Small intestine (tissue), 7 donors: ENCODE measurements at regions not wholly inside any gene's neighbourhood (a gene's known extent, or its start where the extent isn't known, plus 50 kb on each side); places are given as distances from the start of the nearest gene placed in this dataset.

Experiments
- DNase-seq, 2 donors: peaks; one replicate each; pipeline versions ENCODE4 v3.0.0 to v3.0.0-alpha.2; 2013
- FAIRE-seq: peaks from 2 replicates; lab custom pipeline; 2012; peaks lifted over from hg19 to GRCh38; lab: Jason Lieb, UNC
- H3K27ac ChIP-seq, 3 donors: one replicate each; pipeline ENCODE4 v1.5.1; 2013; ENCODE audit warnings: low read length in 2 of 3, mild to moderate bottlenecking in 2 of 3, control low read depth in 1 of 3, inconsistent platforms in 1 of 3, low read depth in 1 of 3, moderate library complexity in 1 of 3
- H3K27me3 ChIP-seq, 3 donors: one replicate each; pipeline ENCODE4 v1.6.1; 2013; ENCODE audit warnings: low read length in 3 of 3, inconsistent platforms in 1 of 3; ENCODE audit not compliant: control insufficient read depth in 3 of 3, insufficient read depth in 3 of 3
- H3K36me3 ChIP-seq, 3 donors: one replicate each; pipeline ENCODE4 v1.6.1; 2013; ENCODE audit warnings: low read length in 3 of 3, inconsistent platforms in 1 of 3, low read depth in 1 of 3, mild to moderate bottlenecking in 1 of 3, moderate library complexity in 1 of 3; ENCODE audit not compliant: control insufficient read depth in 3 of 3, insufficient read depth in 2 of 3
- H3K4me1 ChIP-seq, 3 donors: one replicate each; pipeline ENCODE4 v1.6.1; 2013; ENCODE audit warnings: low read length in 2 of 3, inconsistent platforms in 1 of 3, low read depth in 1 of 3, mild to moderate bottlenecking in 1 of 3, moderate library complexity in 1 of 3; ENCODE audit not compliant: control insufficient read depth in 3 of 3, insufficient read depth in 2 of 3
- H3K4me3 ChIP-seq, 3 donors: one replicate each; pipeline ENCODE4 v1.5.1; 2013; ENCODE audit warnings: low read length in 3 of 3, control low read depth in 1 of 3, inconsistent platforms in 1 of 3, low read depth in 1 of 3, mild to moderate bottlenecking in 1 of 3, moderate library complexity in 1 of 3
- H3K9me3 ChIP-seq, 2 donors: one replicate each; pipeline ENCODE4 v1.6.1; 2013; ENCODE audit warnings: low read depth in 1 of 2, low read length in 1 of 2; ENCODE audit not compliant: control insufficient read depth in 2 of 2, insufficient read depth in 1 of 2
- WGBS, 3 donors: extraction: QIAGEN DNeasy Blood & Tissue Kit; methylation state at CpG; one replicate each; pipeline ENCODE4 v1.1.7; 2013; 5-methylcytosine and 5-hydroxymethylcytosine counted together
- donor health status: healthy with polysubstance abuse.
- donor health status: control.
- donor health status: control.
- donor health status: Bipolar disorder and iron deficiency.
- donor health status: healthy.

GRCh38 chr20:51301026-51301425 lies 241.5 kb downstream of the NFATC2 start:
- DNase-seq (no peak), FAIRE-seq (no peak)
- Histone ChIP-seq H3K36me3 (no peaks in the 10 kb centered on the region), H3K4me3 (no peak overlapping the region), H3K27ac (no peak overlapping the region), H3K9me3 (peaks cover 0 to 33% of the 10 kb centered on the region in 2 donors), H3K4me1 (peaks cover 0 to 2% (median 0%) of the 10 kb centered on the region in 3 donors), H3K27me3 (no peaks in the 10 kb centered on the region)
- 89 to 92% (median 89%) methylated on average over 4 of the region's 4 CpGs for WGBS, 3 donors

- H3K9me3 ChIP-seq, result peaks cover 0 to 33% of the 10 kb centered on the region in 2 donors
- DNase-seq (no peak), FAIRE-seq (no peak)
- no peaks in the 10 kb centered on the region for H3K36me3 ChIP-seq
- H3K4me1 ChIP-seq, result no peaks in the 10 kb centered on the region
- WGBS, 3 donors, result 55 to 69% (median 64%) methylated on average over 2 of the region's 2 CpGs
- H3K27me3 ChIP-seq, result no peaks in the 10 kb centered on the region
- H3K27ac ChIP-seq, result peak overlapping the region in 1 of 3 donors; percentile 11
- no peak overlapping the region for H3K4me3 ChIP-seq
Measured at GRCh38 chr20:51300104-51300503, 242.4 kb downstream of the NFATC2 start.

GRCh38 chr20:51299413-51299812 lies 243.1 kb downstream of the NFATC2 start:
- Histone ChIP-seq H3K4me1 (no peaks in the 10 kb centered on the region), H3K4me3 (no peak overlapping the region), H3K27ac (no peak overlapping the region), H3K27me3 (no peaks in the 10 kb centered on the region), H3K9me3 (peaks cover 0 to 28% of the 10 kb centered on the region in 2 donors), H3K36me3 (no peaks in the 10 kb centered on the region)
- no peak for FAIRE-seq
- 85 to 100% (median 100%) methylated on average over 1 of the region's 1 CpG for WGBS, 3 donors
- DNase-seq, result no peak

- WGBS, 3 donors, result 42 to 64% (median 56%) methylated on average over 9 of the region's 9 CpGs
- Histone ChIP-seq H3K4me3 (no peak overlapping the region), H3K9me3 (peaks cover 0 to 18% of the 10 kb centered on the region in 2 donors), H3K27me3 (no peaks in the 10 kb centered on the region), H3K4me1 (no peaks in the 10 kb centered on the region), H3K27ac (no peak overlapping the region), H3K36me3 (no peaks in the 10 kb centered on the region)
- DNase-seq (no peak), FAIRE-seq (no peak)
Measured at GRCh38 chr20:51298141-51298749, 244.3 kb downstream of the NFATC2 start.

GRCh38 chr20:51287628-51288413 lies 254.7 kb downstream of the NFATC2 start:
- no peak for DNase-seq
- H3K4me3 ChIP-seq, result no peak overlapping the region
- H3K4me1 ChIP-seq, result no peaks in the 10 kb centered on the region
- FAIRE-seq, result no peak
- H3K27ac ChIP-seq, result no peak overlapping the region
- H3K9me3 ChIP-seq, result peaks cover 0 to 2% of the 10 kb centered on the region in 2 donors
- 70 to 81% (median 70%) methylated on average over 5 of the region's 5 CpGs for WGBS, 3 donors
- peaks cover 0 to 12% (median 0%) of the 10 kb centered on the region in 3 donors for H3K27me3 ChIP-seq
- H3K36me3 ChIP-seq, result no peaks in the 10 kb centered on the region

- H3K9me3 ChIP-seq, result peaks cover 0 to 2% of the 10 kb centered on the region in 2 donors
- no peak overlapping the region for H3K4me3 ChIP-seq
- no peaks in the 10 kb centered on the region for H3K36me3 ChIP-seq
- no peaks in the 10 kb centered on the region for H3K4me1 ChIP-seq
- no peak for FAIRE-seq
- peaks cover 0 to 12% (median 0%) of the 10 kb centered on the region in 3 donors for H3K27me3 ChIP-seq
- DNase-seq, result no peak
- 13 to 21% (median 19%) methylated on average over 1 of the region's 1 CpG for WGBS, 3 donors
- no peak overlapping the region for H3K27ac ChIP-seq
Measured at GRCh38 chr20:51286758-51287157, 255.8 kb downstream of the NFATC2 start.

- no peak overlapping the region for H3K4me3 ChIP-seq
- 47 to 59% (median 56%) methylated on average over 4 of the region's 4 CpGs for WGBS, 3 donors
- H3K27me3 ChIP-seq, result peaks cover 0 to 12% (median 0%) of the 10 kb centered on the region in 3 donors
- no peaks in the 10 kb centered on the region for H3K4me1 ChIP-seq
- peaks cover 0 to 2% of the 10 kb centered on the region in 2 donors for H3K9me3 ChIP-seq
- no peaks in the 10 kb centered on the region for H3K36me3 ChIP-seq
- no peak overlapping the region for H3K27ac ChIP-seq
- FAIRE-seq (no peak), DNase-seq (no peak)
Measured at GRCh38 chr20:51285684-51286083, 256.8 kb downstream of the NFATC2 start.

- Histone ChIP-seq H3K4me3 (no peak overlapping the region), H3K27ac (no peak overlapping the region), H3K4me1 (no peaks in the 10 kb centered on the region), H3K27me3 (peaks cover 0 to 11% (median 0%) of the 10 kb centered on the region in 3 donors), H3K36me3 (no peaks in the 10 kb centered on the region), H3K9me3 (peaks cover 0 to 5% of the 10 kb centered on the region in 2 donors)
- DNase-seq (no peak), FAIRE-seq (no peak)
- WGBS, 3 donors, result 70 to 83% (median 74%) methylated on average over 6 of the region's 6 CpGs
Measured at GRCh38 chr20:51284871-51285270, 257.6 kb downstream of the NFATC2 start.
